GM12892 (cell line): ENCODE measurements at regions not wholly inside any gene's neighbourhood (a gene's known extent, or its start where the extent isn't known, plus 50 kb on each side); places are given as distances from the start of the nearest gene placed in this dataset.

Source experiments
- POLR2A ChIP-seq: IDR thresholded peaks from 2 replicates; pipeline ENCODE4 v1.6.1; 2011; ENCODE audit warnings: low read depth, low read length, control low read depth
- POLR2AphosphoS5 ChIP-seq: IDR thresholded peaks from 2 replicates; pipeline ENCODE4 v1.6.1; 2011; ENCODE audit warnings: low read depth, low read length, control low read depth
- TAF1 ChIP-seq: IDR thresholded peaks from 2 replicates; pipeline ENCODE4 v1.6.1; 2011; ENCODE audit warnings: low read depth, mild to moderate bottlenecking, control low read depth, low read length, borderline replicate concordance

DNA sequence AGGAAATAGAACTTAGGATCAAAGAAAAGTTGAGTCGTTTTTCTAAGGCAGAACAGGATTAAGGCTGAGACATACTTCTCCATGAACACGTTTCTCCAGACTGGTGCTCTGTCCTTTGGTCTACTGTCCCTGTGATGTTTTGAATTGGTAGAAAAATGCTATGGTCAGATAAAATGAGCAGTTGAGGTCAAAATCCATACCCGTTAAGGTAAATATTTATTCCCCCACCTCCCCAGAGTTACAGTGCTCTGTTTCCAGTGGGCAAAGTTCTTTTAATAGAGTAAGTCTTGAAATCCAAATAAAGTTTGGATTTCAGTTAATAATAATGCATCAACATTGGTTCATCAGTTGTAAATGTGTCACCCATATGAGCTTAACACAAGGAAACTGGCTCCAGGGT, 74.5 kb downstream of the PTHLH start:
- TF ChIP-seq POLR2A (no peak), POLR2AphosphoS5 (no peak), TAF1 (no peak)
